SU-DHL-6 (cell line): ENCODE measurements at regions not wholly inside any gene's neighbourhood (a gene's known extent, or its start where the extent isn't known, plus 50 kb on each side); places are given as distances from the start of the nearest gene placed in this dataset.

Source experiments
- EZH2phosphoT487 ChIP-seq: fragments of 200-600 bp; sonication (generic), shearing (Covaris generic); conservative IDR thresholded peaks from 2 replicates; pipeline ENCODE4 v1.6.1; 2018; ENCODE audit warnings: mild to moderate bottlenecking, antibody characterized with exemption, low read length, moderate library complexity, mixed read lengths
- TF ChIP-seq, protein P1 (sequence below): fragments of 200-600 bp; sonication (generic); IDR thresholded peaks from one replicate; pipeline ENCODE4 v1.5.1; 2017; ENCODE audit warnings: antibody characterized with exemption, mild to moderate bottlenecking, low read length, moderate library complexity; ENCODE audit not compliant: insufficient read depth, poor library complexity, severe bottlenecking

- TF ChIP-seq, protein P1, sequence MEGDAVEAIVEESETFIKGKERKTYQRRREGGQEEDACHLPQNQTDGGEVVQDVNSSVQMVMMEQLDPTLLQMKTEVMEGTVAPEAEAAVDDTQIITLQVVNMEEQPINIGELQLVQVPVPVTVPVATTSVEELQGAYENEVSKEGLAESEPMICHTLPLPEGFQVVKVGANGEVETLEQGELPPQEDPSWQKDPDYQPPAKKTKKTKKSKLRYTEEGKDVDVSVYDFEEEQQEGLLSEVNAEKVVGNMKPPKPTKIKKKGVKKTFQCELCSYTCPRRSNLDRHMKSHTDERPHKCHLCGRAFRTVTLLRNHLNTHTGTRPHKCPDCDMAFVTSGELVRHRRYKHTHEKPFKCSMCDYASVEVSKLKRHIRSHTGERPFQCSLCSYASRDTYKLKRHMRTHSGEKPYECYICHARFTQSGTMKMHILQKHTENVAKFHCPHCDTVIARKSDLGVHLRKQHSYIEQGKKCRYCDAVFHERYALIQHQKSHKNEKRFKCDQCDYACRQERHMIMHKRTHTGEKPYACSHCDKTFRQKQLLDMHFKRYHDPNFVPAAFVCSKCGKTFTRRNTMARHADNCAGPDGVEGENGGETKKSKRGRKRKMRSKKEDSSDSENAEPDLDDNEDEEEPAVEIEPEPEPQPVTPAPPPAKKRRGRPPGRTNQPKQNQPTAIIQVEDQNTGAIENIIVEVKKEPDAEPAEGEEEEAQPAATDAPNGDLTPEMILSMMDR = no peak
- no peak for TF ChIP-seq EZH2phosphoT487
These were observed 137.1 kb downstream of the C16orf95 start for GRCh38 chr16:87180069-87180468.
